ENCODE measurements at regions not wholly inside any gene's neighbourhood (a gene's known extent, or its start where the extent isn't known, plus 50 kb on each side); places are given as distances from the start of the nearest gene placed in this dataset.

DNA sequence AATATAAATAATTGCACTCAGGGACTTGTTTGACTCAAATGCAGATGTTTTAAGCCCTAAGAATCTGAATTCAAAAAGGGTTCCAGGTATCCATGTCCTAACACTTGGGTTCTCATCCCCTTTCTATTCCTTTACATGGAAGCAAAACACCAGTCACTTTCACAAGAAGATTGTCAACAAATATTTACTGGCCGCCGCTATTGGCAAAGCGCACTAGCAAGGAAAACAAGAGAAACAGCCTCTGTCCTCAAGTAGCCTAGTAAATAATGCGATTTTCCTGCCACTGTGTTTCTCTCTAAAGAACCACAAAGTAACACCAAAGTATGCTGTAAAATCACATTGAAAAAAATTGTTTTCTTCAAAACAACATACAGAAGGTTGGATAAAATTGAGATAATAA, 66.7 kb upstream of the EZH2 start:
- DNase-seq (ENCODE audit: low read depth in 4 of 4, low spot score in 3 of 4), result no peak

DNA sequence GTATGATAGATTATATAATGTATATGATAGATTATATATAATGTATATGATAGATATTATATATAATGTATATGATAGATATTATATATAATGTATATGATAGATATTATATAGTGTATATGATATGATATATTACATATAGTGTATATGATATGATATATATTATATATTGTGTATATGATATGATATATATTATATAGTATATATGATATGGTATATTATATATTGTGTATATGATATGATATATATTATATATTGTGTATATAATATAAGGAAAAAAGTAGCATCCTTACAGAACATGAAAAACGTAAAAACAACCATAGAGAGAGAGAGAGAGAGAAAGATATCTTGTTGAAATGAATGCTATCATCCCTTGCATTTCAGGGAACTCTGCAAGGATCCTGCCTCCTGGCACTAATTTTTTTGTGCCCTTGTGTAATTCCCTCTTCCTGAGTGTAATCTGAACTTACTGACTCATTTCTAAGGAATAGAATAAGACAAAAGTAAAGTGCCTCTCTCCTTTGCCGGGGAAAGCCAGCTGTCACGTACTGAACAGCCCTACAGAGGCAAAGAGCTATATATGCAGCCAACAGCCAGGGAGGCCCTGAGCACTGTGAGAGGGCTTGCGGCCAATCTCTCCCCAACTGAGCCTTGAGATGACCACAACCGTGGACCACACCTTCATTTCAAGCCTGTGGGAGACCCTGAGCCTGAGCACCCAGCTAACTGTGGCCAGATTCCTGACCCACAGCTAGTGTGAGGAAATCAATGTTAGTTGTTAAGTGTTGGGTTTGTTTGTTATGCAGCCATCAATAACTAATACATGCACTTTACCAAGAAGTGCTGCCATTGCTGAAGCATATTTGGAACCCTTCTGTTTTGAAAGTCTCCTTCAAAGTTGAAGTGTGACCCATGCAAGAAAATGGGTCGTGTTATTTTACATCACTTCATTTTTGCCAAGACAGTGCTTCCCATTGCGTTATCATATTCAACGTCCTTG, 61.1 kb upstream of the EZH2 start:
- DNase-seq (ENCODE audit: low read depth in 4 of 4, low spot score in 3 of 4), result no peak

DNA sequence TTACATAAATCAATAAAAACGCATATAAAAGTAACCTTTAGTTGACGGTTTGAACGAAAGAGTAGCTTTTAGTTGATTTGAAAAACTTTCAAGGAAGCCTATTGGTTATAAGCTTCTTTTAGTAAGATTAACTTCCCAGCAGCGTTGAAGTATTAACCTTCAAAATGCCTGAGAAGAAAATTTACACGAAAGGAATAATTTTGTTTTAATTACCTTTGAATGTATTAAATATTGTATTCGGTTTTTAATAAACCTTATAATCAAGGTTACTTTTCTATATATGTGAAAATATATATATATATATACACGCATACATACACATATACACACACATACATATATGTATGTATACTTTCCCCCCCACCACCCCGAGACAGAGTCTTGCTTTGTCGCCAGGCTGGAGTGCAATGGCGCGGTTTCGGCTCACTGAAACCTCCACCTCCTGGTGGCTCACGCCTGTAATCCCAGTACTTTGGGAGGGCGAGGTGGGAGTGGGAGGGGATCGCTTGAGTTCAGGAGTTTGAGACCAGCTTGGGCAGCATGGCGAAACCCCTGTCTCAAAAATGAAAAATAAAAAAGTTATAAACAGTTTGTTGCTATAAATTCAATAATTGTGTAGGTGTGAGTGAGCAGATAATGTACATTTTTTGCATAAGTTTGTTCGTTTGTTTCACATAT, 57.6 kb upstream of the EZH2 start:
- no peak for DNase-seq (ENCODE audit: low read depth in 4 of 4, low spot score in 3 of 4)

DNA sequence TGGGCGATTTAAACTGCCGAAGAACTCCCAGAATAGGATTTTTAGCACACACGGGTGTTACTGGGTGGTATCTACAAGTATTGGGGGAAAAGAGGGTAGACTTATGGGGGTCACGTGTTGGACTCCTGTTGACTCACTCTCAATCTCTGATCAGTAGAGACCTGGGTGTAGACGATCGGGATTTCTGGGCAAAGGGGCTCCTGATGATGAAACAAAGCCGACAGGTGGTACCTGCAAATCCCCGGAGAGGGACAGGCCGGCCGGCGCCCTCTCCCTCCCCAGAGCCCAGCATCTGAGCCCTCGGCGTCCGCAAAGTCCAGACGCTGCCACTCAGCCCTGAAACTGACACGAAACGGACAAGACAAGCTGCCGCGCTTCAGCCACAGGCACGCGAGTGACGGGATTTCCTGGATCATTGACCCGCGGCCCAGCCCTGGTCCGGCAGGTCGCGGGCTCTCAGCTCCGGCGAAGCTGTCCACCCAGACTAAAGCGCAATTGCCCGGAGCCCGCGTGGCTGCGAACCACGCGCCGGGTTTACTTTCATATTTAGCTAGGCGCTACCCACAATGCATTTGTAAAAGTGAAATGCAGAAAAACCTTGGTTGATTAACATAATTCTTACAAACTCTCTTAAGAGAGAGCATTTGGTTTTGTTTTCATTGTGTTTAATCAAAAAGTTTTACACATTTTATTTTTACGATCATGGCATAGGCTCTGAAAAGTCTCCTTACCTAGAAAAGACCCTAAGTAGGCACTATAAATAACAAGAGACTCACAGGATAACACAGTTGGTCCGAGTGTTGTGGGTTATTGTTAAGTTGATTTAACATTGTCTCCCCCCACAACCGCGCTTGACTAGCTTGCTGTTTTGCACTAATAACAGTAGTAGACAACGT, 56.9 kb upstream of the EZH2 start:
- DNase-seq (ENCODE audit: low read depth in 4 of 4, low spot score in 3 of 4), result peak in 3 of 4 donors; percentile 64 to 75 (median 73)

DNA sequence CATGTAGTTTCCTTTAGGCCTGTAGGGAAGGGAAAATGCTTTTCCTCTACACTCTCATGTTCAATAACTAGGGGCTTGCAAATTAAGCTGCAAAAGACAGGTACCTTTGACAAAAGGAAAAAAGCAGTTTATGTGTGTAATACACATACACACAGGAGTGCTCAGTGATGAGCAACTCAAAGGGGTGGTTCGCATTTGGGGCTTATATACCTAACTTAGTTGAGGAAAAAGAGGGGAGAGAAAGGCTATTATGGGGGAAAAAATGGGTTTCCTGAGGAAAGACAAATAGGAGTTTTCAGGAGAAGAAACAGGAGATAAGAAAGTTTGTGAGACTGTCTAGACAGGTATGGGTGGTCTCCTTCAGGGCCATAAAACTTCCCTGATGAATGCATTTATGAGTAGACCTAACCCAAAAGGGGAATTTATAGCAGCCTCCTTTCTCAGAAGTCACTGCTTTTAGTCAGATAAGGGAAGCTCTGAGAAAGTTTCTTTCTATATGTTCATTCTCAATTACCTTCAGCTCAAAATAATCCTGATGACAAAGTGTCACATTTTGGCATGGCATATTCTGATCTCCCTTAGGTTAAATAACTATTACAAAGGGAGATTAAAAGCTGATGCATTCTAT, 55.2 kb upstream of the EZH2 start:
- no peak for DNase-seq (ENCODE audit: low read depth in 4 of 4, low spot score in 3 of 4)

DNA sequence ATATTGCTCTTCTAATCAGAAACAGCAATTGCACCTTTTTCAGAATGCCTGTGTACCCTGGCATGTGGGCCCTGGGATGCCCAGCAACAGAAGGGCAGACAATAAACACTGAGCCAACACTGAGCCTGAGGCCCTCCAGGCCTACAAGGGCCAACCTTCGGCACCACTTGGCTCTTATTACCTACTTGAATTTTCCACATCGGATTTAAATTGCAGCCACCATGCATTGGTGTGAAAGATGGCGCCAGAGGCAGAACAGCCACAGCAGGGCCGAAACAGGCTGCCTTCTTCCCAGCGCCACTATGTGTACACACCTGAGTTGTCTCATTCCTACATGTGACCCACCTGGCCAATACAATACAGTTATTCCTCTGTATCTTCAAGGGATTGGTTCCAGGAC, 51.4 kb upstream of the EZH2 start:
- no peak for DNase-seq (ENCODE audit: low read depth in 4 of 4, low spot score in 3 of 4)

Measured in left renal pelvis (tissue), 4 donors.